ENCODE measurements at regions not wholly inside any gene's neighbourhood (a gene's known extent, or its start where the extent isn't known, plus 50 kb on each side); places are given as distances from the start of the nearest gene placed in this dataset.
"Not testable (repeated sequence)": the region's sequence is repeated elsewhere in the genome, so short reads cannot be mapped to it uniquely, and the experiment has no call there.

DNA sequence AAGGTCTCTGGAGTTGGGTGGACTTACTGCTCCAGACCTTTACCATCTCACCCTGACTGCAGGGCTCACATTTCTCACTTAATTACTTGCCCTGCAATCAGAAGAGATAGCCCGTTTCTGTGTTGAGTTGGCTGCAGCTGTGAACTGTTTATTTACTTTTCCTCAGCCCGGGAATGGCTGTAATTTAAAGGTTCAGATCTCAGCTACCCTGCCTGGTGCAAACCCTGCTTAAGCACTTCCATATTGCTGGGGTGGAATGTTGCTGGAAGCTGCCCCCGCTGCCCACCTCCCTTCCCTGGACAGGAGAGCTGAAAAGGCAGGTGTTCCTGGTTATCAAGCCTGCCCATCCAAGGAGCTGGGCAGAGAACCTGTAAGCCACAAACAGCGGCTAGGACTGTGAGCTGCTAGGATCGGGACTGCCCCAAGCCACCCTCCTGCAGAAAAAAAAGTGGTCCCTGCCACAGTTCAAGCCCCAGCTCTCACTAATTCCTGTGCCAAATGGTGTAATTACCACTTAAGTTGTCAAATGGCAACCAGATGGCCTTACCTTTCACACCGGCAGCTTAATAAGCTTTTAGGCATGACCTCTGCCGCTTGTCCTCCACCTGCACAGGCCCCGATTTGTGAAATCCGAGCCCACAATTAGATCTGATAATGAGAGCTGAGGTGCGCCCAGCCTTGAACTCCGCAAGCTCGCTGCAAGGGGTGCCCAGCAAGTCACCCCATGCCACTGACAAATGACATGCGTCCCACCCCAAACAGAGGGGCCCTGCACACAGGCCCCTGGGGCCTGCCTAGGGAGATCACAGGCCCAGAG is 269.8 kb downstream of the C16orf95 start:
- DNase-seq (ENCODE audit: extremely low spot score, insufficient read length, low read depth) (no peak), FAIRE-seq (no peak)

DNA sequence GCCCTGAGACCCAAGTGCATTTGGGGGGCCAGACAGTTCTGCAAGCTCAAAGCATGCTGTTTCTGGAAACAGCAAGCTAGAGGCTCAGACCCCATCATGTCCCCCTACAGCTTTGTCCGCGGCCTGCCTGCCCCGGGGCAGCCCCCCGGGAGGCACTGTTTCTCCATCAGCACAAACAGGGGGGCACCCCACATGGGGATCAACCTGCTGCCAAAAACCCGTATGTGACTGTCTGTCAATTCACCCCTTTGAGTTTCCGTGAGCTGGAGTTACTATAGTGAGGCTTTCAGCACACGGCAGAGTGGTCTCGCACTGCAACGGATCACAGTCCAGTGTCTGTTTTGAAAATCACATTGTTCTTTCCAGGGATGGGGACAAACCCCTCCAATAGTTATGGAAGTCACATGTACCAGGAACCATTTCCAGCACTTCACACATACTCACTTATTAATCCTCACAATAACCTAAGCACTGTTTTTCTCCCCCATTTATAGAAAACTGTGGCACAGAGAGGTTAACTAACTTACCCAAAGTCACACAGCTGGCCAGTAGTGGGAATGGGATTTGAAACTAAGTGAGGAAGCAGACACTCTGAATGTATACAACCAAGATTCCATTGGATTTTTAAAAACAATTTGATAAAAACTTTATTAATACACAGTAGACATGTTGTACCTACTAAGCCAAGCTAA is 269.0 kb downstream of the C16orf95 start:
- FAIRE-seq (no peak), DNase-seq (ENCODE audit: extremely low spot score, insufficient read length, low read depth) (no peak)

- DNase-seq (ENCODE audit: extremely low spot score, insufficient read length, low read depth) = no peak
- FAIRE-seq = no peak
Measured at GRCh38 chr16:87048730-87049115, 268.5 kb downstream of the C16orf95 start.

DNA sequence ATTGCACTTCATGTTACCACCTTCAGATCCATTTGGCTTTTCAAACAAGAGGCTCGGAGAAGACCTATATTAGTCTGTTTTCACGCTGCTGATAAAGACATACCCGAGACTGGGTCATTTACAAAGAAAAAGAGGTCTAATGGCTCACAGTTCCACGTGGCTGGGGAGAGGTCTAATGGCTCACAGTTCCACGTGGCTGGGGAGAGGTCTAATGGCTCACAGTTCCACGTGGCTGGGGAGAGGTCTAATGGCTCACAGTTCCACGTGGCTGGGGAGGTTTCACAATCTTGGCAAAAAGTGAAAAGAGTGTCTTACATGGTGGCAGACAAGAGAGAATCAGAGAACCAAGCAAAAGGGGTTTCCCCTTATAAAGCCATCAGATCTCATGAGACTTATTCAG is 268.0 kb downstream of the C16orf95 start:
- DNase-seq (ENCODE audit: extremely low spot score, insufficient read length, low read depth) = not testable (repeated sequence)

GRCh38 chr16:87050142-87050541 is 267.1 kb downstream of the C16orf95 start:
- DNase-seq (ENCODE audit: extremely low spot score, insufficient read length, low read depth) (no peak), FAIRE-seq (no peak)

More for the DNA sequence above, 268.0 kb downstream of the C16orf95 start:
- not testable (repeated sequence) for FAIRE-seq

DNA sequence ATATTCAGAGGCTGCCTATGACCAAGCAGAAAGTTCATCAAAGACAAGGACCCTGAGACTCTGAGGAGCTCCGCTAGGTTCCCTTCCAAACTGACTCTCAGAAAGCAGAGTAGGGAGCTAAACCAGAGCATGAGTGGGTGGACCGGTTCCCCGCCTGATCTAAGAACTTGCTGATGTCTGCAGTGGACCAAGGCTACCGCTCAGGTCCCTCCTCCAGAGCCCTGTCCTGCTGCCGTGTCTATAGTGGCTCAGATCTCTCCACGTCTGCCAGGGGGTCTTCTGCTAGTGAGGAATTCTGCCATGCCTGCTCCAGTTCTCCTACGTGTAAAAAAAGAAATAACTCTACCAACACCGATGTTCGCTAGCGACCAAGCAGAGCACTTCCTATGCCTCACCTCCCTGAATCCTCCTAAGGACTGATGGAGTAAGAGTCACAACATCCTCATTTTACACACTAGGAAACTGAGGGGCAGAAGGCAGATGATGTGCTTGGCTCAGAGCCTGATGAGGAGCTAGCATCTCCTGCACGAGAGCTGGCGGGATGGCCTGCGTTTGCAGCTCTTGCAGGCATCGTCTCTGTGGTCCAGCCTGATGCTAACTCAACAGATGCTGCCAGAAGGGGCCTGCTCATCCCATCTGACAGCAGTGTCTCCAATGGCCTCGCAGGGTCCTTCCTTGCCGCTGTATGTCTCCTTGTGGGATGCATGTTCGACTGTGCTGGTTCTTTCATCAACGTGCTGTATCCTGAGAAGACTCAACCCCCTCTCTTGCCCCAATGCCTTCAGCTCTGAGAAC is 265.5 kb downstream of the C16orf95 start:
- no peak for DNase-seq (ENCODE audit: extremely low spot score, insufficient read length, low read depth)
- FAIRE-seq = no peak

- FAIRE-seq = no peak
Measured at GRCh38 chr16:87052506-87052905, 264.7 kb downstream of the C16orf95 start.

DNA sequence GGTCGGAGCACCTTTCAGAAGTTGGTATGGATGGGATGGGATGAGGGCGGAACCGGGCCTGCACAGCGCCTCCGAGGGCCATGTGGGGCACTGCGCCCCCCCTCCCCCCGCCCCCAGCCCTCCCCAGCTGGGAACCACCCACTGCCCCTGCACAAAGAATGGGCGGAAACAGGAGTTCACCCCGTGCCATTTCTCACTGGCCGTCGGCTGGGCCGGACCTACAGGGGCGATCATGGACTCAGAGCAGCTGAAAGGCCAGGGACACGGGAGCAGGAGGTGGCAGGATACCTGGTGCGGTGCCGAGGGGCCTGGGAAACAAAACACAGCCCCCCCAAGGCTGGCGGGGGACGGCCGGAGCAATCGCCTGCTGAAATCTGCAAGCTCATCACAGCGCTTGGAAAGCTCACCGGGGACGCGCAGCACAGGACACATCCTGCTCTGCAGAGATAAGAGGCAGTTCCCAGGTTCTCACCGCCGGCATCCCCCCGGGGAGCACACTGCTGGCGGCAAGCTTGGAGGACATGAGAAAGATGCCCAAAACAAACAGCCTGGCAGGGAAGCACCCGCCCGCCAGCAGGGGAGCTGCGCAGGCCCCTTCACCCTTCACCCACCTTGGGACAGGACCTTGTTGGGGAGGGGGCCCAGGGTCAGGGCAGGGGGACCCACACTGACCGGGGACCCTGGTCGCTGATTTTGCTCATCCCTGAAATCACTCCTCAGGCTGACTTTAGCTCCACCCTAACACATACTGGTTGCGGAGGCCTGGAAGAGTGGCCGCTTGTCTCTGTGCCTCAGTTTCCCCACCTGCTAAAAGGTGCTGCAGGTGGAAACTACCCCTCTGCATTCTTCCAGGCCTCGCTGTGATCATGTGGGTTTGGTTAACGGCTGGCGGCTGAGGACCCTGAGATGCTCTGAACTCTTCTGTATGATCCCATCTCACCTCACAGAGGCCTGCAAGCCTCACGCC is 263.9 kb downstream of the C16orf95 start:
- no peak for FAIRE-seq
- DNase-seq (ENCODE audit: extremely low spot score, insufficient read length, low read depth) = no peak

More at GRCh38 chr16:87052506-87052905, 264.7 kb downstream of the C16orf95 start:
- DNase-seq (ENCODE audit: extremely low spot score, insufficient read length, low read depth) = no peak

DNA sequence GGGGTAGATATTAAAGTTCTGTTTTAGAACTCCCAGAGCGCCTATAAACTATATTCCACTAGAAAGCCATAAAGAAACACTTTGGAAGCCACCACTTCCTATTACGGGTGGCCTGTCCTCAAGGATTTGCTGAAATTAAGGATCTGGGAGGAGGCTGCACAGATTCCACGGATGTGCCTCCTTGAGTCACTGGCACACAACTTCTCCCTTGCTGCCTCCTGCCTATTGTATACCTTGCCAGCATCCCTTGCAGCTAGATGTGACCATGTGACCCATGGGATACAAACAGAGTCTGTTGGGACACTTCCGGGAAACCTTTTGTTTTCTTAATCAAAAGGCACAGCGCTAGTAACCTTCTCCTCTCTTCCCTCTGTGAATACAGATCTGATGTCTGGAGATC is 263.0 kb downstream of the C16orf95 start:
- FAIRE-seq = no peak

GRCh38 chr16:87054856-87055255 is 262.3 kb downstream of the C16orf95 start:
- FAIRE-seq (no peak), DNase-seq (ENCODE audit: extremely low spot score, insufficient read length, low read depth) (no peak)

More for the DNA sequence above, 263.0 kb downstream of the C16orf95 start:
- no peak for DNase-seq (ENCODE audit: extremely low spot score, insufficient read length, low read depth)

DNA sequence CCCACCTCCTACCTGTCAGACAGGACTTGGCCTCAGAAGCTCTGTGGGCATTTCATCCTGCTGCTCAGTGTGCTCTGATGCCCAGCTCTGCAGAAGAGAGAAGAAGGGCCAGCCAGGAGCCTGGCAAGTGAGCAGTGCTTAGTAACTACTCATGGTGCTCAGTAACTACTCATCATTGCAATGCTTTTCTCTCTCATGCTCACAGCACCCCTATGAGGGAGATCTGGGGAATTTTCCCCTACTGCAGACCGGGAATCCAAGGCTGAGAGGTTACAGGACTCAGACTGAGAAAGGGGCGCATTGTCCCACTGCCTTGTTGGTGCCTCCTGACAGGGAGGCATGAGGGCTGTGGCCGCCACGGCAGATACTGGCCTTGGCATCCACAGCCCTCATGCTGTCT is 261.1 kb downstream of the C16orf95 start:
- DNase-seq (ENCODE audit: extremely low spot score, insufficient read length, low read depth) = no peak
- FAIRE-seq = no peak

GRCh38 chr16:87056551-87056950 is 260.6 kb downstream of the C16orf95 start:
- no peak for DNase-seq (ENCODE audit: extremely low spot score, insufficient read length, low read depth)
- FAIRE-seq = no peak

- DNase-seq (ENCODE audit: extremely low spot score, insufficient read length, low read depth) (no peak), FAIRE-seq (no peak)
Measured at GRCh38 chr16:87057211-87057881, 259.8 kb downstream of the C16orf95 start.

DNA sequence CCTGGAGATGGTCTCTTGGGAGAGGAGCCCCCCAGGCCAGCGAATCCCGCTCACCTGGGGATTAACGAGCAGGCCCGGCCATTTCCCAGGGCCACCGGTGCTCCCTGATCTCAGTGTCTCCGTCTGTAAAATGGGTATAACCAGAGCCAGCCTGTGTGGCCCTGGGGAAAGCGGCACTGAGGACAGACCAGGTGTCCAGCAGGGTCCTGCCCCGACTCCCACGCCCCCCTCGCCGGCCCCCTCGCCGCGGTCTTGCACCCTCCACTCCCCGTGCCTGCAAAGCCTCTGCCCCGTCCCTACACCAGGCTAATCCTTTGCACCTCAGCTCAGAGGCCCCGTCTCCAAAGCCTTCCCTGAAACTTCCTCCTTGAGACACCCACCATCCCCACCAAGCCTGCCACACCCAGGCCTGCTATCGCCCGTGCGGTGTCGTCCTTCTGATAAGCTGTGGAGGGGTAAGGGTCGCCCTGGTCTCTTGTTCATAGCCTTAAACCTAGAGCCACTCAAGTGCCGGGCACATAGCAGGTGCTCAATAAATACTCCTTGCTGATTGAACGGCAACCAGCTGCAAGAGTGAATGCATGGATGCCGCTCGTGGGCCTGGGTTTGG is 259.1 kb downstream of the C16orf95 start:
- DNase-seq (ENCODE audit: extremely low spot score, insufficient read length, low read depth) (no peak), FAIRE-seq (no peak)

DNA sequence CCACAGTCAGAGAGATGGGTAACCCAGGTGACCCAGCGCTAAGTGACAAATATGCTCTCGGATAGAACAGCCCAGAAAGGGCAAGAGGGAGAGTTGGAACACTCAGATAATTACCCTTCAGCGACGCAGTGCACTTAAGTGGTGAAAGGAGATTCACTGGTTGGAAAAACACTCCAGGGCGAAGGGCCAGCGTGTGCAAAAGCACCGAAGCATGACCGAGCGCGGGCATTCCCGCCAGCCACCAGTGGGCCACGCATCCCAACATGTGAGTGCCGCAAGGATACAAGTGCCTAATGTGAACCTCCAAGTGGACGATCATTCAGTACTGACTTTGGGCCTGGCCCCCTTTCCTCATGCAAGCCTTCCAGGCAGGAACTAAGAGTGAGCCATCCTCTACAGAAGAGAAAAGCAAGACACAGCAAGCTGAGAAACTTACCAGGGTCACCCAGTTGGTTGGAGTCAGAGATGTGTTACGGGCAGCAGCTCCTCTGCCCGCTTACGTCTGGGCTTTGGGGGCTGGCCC is 258.4 kb downstream of the C16orf95 start:
- no peak for FAIRE-seq
- no peak for DNase-seq (ENCODE audit: extremely low spot score, insufficient read length, low read depth)

DNA sequence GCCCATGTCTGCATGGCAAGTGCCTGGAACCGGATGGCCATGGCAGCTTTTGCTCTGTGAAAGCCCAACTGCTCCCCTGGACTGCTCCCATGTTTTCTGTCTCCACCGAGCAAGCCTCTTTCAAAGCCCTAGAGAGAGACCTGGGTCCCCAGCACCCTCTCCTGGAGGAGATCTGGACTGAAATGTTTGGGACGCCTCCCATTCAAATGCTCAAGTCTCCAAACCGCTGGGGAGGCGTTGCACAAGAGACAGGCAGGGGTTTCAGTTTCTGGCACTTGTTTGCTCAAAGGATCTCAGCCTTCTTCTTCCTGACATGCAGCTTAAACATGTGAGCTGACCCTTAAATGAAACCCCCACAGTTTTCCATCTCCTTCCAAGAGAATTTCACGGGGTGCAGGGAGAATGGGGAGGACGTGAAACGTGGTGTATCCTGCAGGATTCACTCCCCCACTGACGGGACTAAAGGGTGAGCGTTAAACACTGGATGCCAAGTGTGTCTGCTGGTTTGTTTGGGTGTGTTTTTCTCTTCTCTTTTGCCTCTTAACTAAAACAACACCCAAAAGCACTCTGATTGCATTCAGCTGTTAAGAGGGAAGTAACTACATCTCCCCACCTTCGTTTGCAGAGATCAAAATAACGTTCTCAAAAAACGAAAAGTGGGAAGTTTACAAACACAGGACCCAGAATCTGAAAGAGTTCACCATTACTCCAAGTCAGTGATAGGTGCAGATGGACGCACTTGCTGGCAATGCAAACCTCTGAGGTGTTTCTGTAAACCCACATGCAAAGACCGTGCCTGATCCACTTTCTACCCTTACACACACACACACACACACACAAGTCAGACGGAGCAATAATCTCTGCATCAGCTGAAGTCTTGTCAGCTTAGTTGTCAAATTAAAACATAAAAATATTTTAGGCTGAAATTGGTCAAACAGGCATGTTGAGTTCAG is 256.9 kb downstream of the C16orf95 start:
- FAIRE-seq = peak; percentile 41
- DNase-seq (ENCODE audit: extremely low spot score, insufficient read length, low read depth) = no peak

- no peak for FAIRE-seq
- DNase-seq (ENCODE audit: extremely low spot score, insufficient read length, low read depth) = no peak
Measured at GRCh38 chr16:87061243-87061920, 255.8 kb downstream of the C16orf95 start.

All from GM18507 (cell line).